ELR (cell line): ENCODE measurements at regions not wholly inside any gene's neighbourhood (a gene's known extent, or its start where the extent isn't known, plus 50 kb on each side); places are given as distances from the start of the nearest gene placed in this dataset.
A peak's percentile ranks its signal among the peaks of the same experiment; 100 is the strongest.
"Not testable (repeated sequence)": the region's sequence is repeated elsewhere in the genome, so short reads cannot be mapped to it uniquely, and the experiment has no call there.

ENCODE experiments used
- DNase-seq: peaks from one replicate; pipeline ENCODE4 v3.0.0-alpha.2; 2015; ENCODE audit warnings: low read depth

DNA sequence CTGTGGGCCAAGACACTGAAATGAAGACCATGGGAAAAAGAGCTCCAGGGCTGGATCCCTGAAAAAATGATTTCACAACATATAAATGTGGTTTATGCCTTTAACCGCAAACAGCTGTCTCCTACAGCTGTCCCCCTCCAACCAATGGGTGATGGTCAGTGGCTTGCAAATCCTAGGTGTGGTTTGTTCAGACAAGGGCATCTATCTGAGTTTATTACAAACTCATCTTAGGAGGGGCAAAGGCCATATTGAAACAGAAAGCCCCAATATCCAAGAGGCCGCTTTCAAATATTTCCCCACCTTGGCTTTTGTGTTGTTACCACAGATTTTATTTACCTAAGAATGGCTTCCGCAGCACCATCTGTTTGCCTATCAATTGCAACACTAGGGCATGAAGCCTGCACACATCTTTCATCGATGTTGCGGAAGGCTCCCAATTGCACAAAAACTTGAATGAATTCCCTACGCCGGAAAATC is 503.6 kb upstream of the AMELY start:
- DNase-seq: peak; percentile 58

DNA sequence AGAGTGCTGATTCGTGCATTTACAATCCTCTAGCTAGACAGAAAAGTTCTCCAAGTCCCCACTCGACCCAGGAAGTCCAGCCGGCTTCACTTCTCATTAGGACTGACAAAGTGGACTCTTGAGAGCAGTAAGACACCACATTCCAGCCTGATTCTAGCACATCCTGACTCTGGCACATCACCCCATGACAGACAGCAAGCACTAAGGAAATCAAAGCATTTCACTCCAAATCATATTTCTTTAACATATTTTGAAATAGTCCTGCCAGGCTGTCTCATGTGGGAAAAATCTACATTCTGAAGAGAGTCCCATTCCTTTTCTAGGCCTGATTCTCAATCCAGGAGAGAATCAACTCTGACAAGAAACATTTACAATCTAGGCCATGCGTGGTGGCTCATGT is 478.5 kb upstream of the AMELY start:
- DNase-seq: no peak

GRCh38 chrY:7382988-7383387 is 471.4 kb upstream of the AMELY start:
- DNase-seq: peak; percentile 77

DNA sequence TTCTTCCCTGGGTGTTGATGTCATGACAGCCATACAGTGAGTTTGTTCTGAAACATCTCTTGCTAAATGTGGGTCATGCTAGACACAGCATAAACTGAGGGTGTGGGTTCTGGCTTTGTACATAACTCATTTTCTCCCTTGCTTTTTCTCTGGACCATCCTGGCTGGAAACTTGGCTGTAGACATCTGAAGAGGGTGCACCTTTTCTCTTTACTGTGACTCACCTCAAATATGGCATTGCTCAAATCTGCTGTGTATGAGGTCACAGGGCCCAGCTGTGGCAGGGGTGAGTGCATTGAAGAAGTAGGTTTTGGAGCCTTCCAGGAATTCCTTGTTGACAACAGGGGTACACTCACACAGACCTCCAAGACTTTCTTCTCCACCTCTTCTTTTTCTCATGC is 465.5 kb upstream of the AMELY start:
- peak; percentile 37 for DNase-seq

- peak; percentile 69 for DNase-seq
These were observed 462.9 kb upstream of the AMELY start for GRCh38 chrY:7374485-7374884.

DNA sequence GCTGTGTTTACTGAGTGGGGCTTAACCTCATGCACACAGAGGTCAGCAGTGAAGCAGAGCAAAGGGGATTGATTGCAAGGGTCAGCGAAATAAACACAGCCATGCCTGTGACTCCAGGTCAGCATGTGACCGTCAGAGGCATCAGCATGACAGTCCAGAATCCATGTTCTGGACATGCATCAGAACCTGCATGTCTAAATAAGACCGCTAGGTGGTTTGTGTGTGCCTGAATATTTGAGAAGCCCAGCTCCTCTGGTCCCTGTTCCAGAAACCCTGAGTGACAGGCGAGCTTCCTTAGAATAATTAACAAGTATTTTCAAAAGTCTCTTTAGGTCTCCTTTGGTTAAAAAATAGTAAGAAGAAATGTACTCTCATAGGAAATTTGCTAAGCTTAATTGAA is 460.4 kb upstream of the AMELY start:
- DNase-seq: not testable (repeated sequence)

GRCh38 chrY:7371026-7371425 is 459.5 kb upstream of the AMELY start:
- not testable (repeated sequence) for DNase-seq

DNA sequence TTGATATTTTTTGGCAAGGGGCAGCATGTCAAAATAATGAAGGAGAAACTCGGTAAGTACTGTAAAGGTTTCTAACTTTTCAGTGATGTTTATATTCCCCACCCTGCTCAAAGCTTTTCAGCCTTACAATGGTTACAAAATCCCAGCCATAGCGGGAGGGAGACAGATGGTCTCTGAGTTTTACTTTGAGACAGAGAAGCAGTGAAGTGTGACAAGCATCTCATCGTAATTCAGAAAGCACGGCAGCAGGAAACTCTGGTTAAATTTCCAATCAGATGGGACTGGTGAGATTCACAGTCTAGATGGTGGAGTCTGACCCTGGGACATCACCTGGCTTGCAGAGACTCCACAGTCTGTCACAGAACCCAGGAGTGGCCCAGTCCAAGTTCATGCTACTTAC is 448.0 kb upstream of the AMELY start:
- no peak for DNase-seq

DNA sequence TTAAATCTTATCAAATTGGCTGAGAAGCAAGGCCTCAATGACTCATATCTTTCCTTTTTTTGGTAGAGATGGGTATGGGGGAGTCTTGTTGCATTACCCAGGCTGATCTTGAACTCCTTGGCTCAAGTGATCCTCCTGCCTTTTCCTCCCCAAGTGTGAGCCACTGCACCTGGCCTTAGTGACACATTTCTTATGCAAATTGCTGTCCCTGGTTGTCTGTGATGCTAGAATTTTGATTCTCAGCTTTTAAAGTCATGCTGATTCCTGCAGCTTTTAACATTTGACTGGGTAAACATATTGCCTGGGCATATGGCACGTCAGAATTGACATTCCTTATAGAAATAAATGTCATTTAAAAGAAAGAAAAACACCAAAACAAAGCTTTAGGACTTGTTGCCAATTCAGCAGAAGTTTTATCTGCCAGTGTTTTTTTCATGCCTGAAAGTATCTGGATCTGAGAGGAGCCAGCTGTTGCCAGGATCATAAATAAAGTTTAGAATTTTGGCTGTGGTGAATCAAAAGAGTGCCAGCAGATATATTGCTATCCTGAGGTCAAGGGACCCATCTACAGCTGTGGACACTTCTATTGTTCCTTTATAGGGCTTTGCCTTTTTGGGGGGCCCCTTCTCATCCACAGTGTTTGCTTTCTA is 446.7 kb upstream of the AMELY start:
- DNase-seq: no peak

GRCh38 chrY:7355891-7356290 is 444.3 kb upstream of the AMELY start:
- not testable (repeated sequence) for DNase-seq

- peak; percentile 63 for DNase-seq
These were observed 433.1 kb upstream of the AMELY start for GRCh38 chrY:7344661-7345060.

- DNase-seq: no peak
These were observed 431.7 kb upstream of the AMELY start for GRCh38 chrY:7343261-7343660.

DNA sequence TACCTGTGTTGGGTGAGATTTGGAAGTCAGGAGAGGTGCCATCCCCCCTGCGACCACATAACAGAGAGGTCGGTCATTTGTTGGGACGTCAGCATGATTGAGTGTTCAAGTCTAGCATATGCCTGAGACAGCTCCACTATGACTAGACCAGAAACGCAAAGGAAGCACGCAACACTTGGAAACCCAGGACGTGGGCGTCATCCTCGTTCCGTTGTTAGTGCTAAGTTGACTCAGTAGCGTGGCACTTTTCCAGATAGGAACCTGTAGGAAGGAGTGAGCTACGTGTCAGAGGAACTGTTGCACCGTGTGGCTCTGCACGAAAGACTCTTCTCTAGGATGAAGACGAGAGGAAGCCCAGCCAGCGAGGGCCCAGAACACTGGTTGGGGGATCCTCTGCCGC is 431.2 kb upstream of the AMELY start:
- peak; percentile 66 for DNase-seq

DNA sequence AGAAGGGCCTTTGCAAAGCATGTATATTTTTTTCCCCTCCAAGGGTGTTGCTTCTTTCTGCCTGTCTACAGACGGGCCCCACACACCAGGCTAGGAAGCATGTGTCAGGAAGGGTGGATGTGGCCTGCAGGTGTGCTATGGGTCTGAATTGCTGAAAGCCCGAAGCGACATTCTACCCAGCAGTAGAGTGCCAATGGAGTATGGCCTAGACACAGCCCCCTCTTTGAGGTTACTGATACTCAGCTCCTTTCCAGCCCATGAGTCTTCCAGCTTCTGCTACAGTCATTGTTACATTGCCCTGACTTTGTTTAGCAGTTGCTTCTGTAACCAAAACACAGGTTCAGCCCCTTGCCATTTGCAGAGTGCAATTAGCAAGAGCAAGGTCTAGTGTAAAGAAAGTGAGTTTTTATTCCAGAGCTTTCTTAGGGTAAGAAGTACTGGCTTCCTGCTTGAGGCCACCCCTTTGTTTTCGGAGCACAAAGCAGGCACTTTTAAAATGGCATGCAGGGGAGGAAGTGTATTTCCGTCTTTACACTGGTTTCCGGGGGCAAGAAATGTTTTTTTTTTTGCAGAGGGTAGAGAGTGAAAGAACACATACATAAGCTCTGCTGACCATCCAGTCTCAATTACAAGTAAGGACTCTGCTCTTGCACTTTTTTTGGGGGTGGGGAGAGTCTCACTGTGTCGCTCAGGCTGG is 428.0 kb upstream of the AMELY start:
- DNase-seq: no peak

DNA sequence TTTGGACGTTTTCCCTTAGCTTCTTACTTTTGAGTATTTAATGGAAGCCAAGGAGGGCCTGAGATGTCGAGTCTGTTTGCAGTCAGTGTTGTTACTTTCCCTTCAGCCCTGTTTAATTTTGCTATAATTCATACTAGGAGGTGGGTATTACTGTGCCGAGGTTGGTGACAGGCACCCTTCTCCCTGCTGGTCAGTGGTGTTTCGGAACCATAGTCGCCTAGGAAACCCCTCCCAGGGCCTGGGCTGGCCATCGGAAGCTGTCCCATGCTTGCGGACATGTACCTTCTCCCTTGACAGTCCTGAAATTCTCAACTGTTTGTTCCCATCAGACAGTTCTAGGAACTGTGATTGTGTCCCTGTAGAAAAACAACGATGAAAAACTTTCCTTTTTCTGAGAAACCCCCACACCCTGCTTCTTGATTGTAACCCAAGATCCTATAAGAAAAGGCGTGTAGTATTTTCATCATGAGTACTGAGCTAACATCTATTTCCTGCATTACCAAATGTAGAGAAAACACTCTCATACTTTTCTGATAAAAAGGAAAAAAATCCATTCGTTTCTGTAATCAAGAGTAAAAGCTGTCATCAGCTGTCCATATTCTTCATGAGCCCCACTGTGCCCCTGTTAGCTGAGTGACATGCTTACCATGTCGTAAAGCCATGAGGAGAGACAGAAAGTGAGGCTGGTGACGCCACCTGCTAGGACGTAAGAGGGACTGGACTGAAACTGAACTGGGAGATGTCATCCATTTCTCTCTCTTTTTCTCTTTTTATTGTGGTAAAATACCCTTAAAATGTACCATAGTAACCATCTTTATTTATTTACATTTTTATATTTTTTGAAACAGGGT is 424.7 kb upstream of the AMELY start:
- no peak for DNase-seq

- DNase-seq: no peak
These were observed 422.9 kb upstream of the AMELY start for GRCh38 chrY:7334449-7334848.

GRCh38 chrY:7326296-7327246 is 415.0 kb upstream of the AMELY start:
- no peak for DNase-seq

GRCh38 chrY:7325531-7325930 is 414.0 kb upstream of the AMELY start:
- DNase-seq: no peak

DNA sequence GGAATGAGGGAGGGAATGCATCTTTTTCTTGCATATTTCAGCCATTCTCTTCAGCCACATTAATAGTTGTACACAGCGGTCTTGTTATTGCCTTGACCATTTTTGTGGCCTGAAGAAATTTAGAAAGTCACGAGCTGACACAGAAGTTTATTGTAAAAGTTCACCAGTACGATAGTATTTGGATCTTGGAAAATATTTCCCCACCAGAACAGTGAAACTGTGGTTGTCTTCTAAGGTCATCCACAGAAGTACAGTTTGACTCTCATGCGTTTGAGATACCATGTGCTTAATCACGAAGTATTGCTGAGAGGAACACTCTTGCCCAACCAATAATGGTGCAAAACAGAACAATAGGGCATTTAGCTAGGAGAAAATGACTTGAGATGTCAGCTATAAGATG is 409.2 kb upstream of the AMELY start:
- no peak for DNase-seq

DNA sequence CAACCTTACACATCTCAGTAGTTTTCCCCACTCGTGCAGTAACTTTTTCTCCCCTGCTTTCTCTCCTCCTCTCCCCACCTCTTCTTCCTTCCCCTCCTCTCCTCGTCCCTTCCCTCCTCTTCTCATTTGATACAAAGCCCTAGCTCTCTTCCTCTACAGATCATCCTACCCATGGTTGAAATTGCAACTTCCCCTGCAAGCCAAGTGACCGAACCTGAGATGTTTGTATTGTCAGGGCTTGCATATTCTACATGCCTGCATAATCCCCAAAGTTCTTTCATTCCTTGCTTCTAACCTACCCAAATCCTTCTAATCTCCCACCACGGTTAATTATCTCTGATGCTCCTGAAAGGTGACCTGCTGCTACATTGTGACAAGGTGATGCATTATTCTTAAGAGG is 408.6 kb upstream of the AMELY start:
- DNase-seq: not testable (repeated sequence)

GRCh38 chrY:7318122-7318521 is 406.6 kb upstream of the AMELY start:
- no peak for DNase-seq

DNA sequence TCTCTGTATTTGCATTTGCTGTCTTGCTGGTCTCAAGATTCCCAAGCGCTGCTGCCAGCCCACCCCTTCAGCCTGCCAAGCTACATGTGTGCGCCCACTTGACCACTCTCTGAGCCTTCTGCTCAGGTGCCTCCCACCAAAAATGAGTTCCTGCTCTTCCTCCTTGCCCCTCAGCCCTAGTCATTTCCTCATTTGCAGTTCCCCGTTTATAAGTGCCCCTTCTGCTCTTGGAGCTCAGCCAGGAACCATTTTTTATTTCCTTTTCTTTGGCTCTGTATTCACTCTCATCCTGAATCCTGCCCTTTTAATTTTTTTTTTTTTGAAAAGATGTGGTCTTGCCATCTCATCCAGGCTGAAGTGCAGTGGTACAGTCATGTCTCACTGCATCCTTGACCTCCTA is 406.0 kb upstream of the AMELY start:
- DNase-seq: no peak
